22Rv1 (cell line): ENCODE measurements at regions not wholly inside any gene's neighbourhood (a gene's known extent, or its start where the extent isn't known, plus 50 kb on each side); places are given as distances from the start of the nearest gene placed in this dataset.

Experiments used
- CTCF ChIP-seq: fragments of 450-650 bp; IDR thresholded peaks from 2 replicates; pipeline ENCODE4 v1.5.1; 2017; ENCODE audit warnings: mild to moderate bottlenecking
- ZFX ChIP-seq: fragments of 450-650 bp; IDR thresholded peaks from 2 replicates; pipeline ENCODE4 v1.6.1; 2017; ENCODE audit warnings: antibody characterized with exemption, borderline replicate concordance

DNA sequence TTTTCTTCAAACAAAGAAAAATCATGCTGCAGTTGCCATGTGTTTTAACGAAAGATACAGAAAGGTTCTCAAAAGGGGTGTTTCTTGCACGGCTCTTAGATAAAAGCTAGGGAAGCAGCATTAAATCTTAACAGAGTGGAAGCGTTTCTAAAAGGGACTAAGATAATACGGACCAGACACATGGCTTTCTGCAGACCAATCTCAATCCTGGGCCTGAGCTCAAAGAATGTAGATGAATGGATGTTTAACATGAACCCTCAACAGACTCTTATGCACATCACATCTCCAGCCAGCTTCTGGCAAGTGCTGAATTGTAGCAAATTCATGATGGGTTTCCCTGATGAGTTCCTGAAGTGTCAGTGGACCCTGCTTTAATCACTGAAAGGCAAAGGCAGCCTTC lies 80.2 kb upstream of the COX10 start:
- TF ChIP-seq CTCF (no peak), ZFX (no peak)
